ENCODE measurements at regions not wholly inside any gene's neighbourhood (a gene's known extent, or its start where the extent isn't known, plus 50 kb on each side); places are given as distances from the start of the nearest gene placed in this dataset.

- no peaks in the 10 kb centered on the region for H3K4me1 Mint-ChIP-seq (ENCODE audit: unreplicated experiment)
- DNase-seq (ENCODE audit: extremely low spot score, unreplicated experiment): no peak
- TF ChIP-seq CTCF (IDR thresholded peaks at IDR 0.05): no peak
- H3K27me3 Mint-ChIP-seq (ENCODE audit: unreplicated experiment): peaks cover 2% of the 10 kb centered on the region
- H3K27ac Mint-ChIP-seq (ENCODE audit: unreplicated experiment): no peak overlapping the region
- H3K9me3 Mint-ChIP-seq (ENCODE audit: unreplicated experiment): no peaks in the 10 kb centered on the region
- H3K4me3 Mint-ChIP-seq (ENCODE audit: unreplicated experiment): no peak overlapping the region
- no peaks in the 10 kb centered on the region for H3K36me3 Mint-ChIP-seq (ENCODE audit: unreplicated experiment)
These were observed 490.8 kb upstream of the ST8SIA4 start for GRCh38 chr5:101393795-101394450.

DNA sequence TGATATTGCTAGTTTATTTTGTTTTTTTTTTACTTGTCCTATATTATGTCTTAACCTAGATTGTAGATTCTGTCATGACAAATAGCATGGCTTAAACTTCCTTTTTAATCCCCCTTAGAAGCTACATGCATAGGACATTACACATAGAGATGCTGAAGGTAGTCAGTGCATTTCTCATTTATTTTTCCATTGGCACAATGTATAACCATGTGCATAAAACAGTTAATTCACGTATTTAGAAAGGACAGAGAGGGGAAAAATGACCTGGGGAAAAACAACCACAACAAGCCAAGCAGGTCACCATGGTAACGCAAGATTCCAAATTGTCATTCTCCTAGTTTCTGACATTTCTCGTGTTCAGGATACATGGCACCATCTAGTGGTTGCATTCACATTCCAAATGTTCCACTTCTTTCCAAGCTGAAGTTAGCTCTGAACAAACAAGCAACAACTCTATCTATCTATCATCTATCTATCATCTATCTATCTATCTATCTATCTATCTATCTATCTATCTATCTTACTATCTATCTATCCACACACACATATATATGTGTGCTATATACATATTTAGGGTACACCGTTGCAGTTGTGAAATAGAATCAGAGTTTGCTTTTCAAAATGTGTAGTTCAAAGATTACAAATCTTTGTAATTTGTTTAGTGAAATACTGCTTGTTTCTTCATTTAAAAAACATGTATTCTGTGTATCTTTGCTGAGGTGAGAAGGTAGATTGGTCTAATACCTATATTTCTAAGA is 487.2 kb upstream of the ST8SIA4 start:
- peak; percentile 75 for TF ChIP-seq CTCF (IDR thresholded peaks at IDR 0.05)
- DNase-seq (ENCODE audit: extremely low spot score, unreplicated experiment): no peak
- H3K27ac Mint-ChIP-seq (ENCODE audit: unreplicated experiment): no peak overlapping the region
- peaks cover 10% of the 10 kb centered on the region for H3K27me3 Mint-ChIP-seq (ENCODE audit: unreplicated experiment)
- H3K4me3 Mint-ChIP-seq (ENCODE audit: unreplicated experiment): no peak overlapping the region
- no peaks in the 10 kb centered on the region for H3K9me3 Mint-ChIP-seq (ENCODE audit: unreplicated experiment)
- no peaks in the 10 kb centered on the region for H3K36me3 Mint-ChIP-seq (ENCODE audit: unreplicated experiment)
- no peaks in the 10 kb centered on the region for H3K4me1 Mint-ChIP-seq (ENCODE audit: unreplicated experiment)

- H3K27ac Mint-ChIP-seq (ENCODE audit: unreplicated experiment): no peak overlapping the region
- TF ChIP-seq CTCF (IDR thresholded peaks at IDR 0.05): no peak
These were observed 482.2 kb upstream of the ST8SIA4 start for GRCh38 chr5:101385276-101385675.

GRCh38 chr5:101370181-101370580 is 467.1 kb upstream of the ST8SIA4 start:
- H3K4me3 Mint-ChIP-seq (ENCODE audit: unreplicated experiment): no peak overlapping the region
- DNase-seq (ENCODE audit: extremely low spot score, unreplicated experiment): no peak
- no peaks in the 10 kb centered on the region for H3K36me3 Mint-ChIP-seq (ENCODE audit: unreplicated experiment)
- no peaks in the 10 kb centered on the region for H3K27me3 Mint-ChIP-seq (ENCODE audit: unreplicated experiment)
- H3K27ac Mint-ChIP-seq (ENCODE audit: unreplicated experiment): no peak overlapping the region
- no peak for TF ChIP-seq CTCF (IDR thresholded peaks at IDR 0.05)
- no peaks in the 10 kb centered on the region for H3K4me1 Mint-ChIP-seq (ENCODE audit: unreplicated experiment)
- H3K9me3 Mint-ChIP-seq (ENCODE audit: unreplicated experiment): no peaks in the 10 kb centered on the region

More at GRCh38 chr5:101385276-101385675, 482.2 kb upstream of the ST8SIA4 start:
- no peak for DNase-seq (ENCODE audit: extremely low spot score, unreplicated experiment)
- H3K9me3 Mint-ChIP-seq (ENCODE audit: unreplicated experiment): no peaks in the 10 kb centered on the region
- no peaks in the 10 kb centered on the region for H3K4me1 Mint-ChIP-seq (ENCODE audit: unreplicated experiment)
- H3K27me3 Mint-ChIP-seq (ENCODE audit: unreplicated experiment): peaks cover 8% of the 10 kb centered on the region
- H3K4me3 Mint-ChIP-seq (ENCODE audit: unreplicated experiment): no peak overlapping the region
- H3K36me3 Mint-ChIP-seq (ENCODE audit: unreplicated experiment): no peaks in the 10 kb centered on the region

DNA sequence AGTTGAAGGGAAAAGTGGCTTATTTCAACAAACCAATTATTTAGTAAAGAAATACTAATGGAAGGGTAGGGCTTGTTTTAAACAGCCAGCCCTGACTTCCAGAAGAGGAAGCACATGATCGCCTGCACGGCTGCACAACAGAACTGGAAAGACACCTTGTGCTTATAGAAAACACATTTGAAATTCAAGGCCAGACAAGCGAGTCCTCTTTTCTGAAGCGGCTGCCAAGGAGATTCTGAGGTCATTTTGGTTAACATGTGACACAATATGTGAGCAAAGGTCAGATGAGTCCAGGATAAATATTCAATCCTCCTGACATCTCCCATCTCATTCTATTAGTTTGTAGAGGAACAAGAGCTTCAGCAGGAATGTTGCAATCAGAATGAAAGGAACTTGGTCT is 461.4 kb upstream of the ST8SIA4 start:
- H3K27ac Mint-ChIP-seq (ENCODE audit: unreplicated experiment): no peak overlapping the region
- no peak overlapping the region for H3K4me3 Mint-ChIP-seq (ENCODE audit: unreplicated experiment)
- no peak for TF ChIP-seq CTCF (IDR thresholded peaks at IDR 0.05)
- no peaks in the 10 kb centered on the region for H3K9me3 Mint-ChIP-seq (ENCODE audit: unreplicated experiment)
- H3K4me1 Mint-ChIP-seq (ENCODE audit: unreplicated experiment): no peaks in the 10 kb centered on the region
- DNase-seq (ENCODE audit: extremely low spot score, unreplicated experiment): no peak
- no peaks in the 10 kb centered on the region for H3K27me3 Mint-ChIP-seq (ENCODE audit: unreplicated experiment)
- no peaks in the 10 kb centered on the region for H3K36me3 Mint-ChIP-seq (ENCODE audit: unreplicated experiment)

Measured in osteocyte (in vitro differentiated cells).